Mesenchymal stem cell (in vitro differentiated cells and primary cell): ENCODE measurements at regions not wholly inside any gene's neighbourhood (a gene's known extent, or its start where the extent isn't known, plus 50 kb on each side); places are given as distances from the start of the nearest gene placed in this dataset.

Source experiments
- DNase-seq: peaks from one replicate; pipeline ENCODE4 v3.0.0-alpha.2; 2013
- H2AFZ ChIP-seq: one replicate; pipeline ENCODE4 v1.6.1; 2013; ENCODE audit warnings: low read depth, mild to moderate bottlenecking, control low read depth, inconsistent platforms, low read length, moderate library complexity
- H2AK5ac ChIP-seq: 2 replicates; pipeline ENCODE4 v1.6.1; 2013; ENCODE audit warnings: low read length, moderate library complexity, mild to moderate bottlenecking, inconsistent platforms; ENCODE audit not compliant: severe bottlenecking
- H2BK120ac ChIP-seq: one replicate; pipeline ENCODE4 v1.6.1; 2013; ENCODE audit warnings: low read depth, mild to moderate bottlenecking, inconsistent platforms, low read length, moderate library complexity
- H2BK12ac ChIP-seq, 2 experiments: one replicate each; pipeline ENCODE4 v1.6.1; 2013; ENCODE audit warnings: inconsistent platforms in 2 of 2, low read length in 2 of 2, mild to moderate bottlenecking in 2 of 2, moderate library complexity in 2 of 2, control low read depth in 1 of 2
- H2BK15ac ChIP-seq: one replicate; pipeline ENCODE4 v1.6.1; 2013; ENCODE audit warnings: mild to moderate bottlenecking, low read depth, inconsistent platforms; ENCODE audit not compliant: poor library complexity, severe bottlenecking
- H2BK5ac ChIP-seq: 2 replicates; pipeline ENCODE4 v1.6.1; 2013; ENCODE audit warnings: low read depth, mild to moderate bottlenecking, low read length, control low read depth, inconsistent platforms; ENCODE audit not compliant: poor library complexity, severe bottlenecking
- H3K14ac ChIP-seq, 2 experiments: one replicate each; pipeline ENCODE4 v1.6.1; 2013; ENCODE audit warnings: inconsistent platforms in 2 of 2, low read length in 2 of 2, control low read depth in 1 of 2, mild to moderate bottlenecking in 1 of 2, moderate library complexity in 1 of 2
- H3K18ac ChIP-seq, 2 experiments: one replicate each; pipeline ENCODE4 v1.6.1; 2013; ENCODE audit warnings: inconsistent platforms in 2 of 2, low read length in 2 of 2, control low read depth in 1 of 2, low read depth in 1 of 2, mild to moderate bottlenecking in 1 of 2
- H3K23ac ChIP-seq, 2 experiments: one replicate each; pipeline ENCODE4 v1.6.1; 2013; ENCODE audit warnings: inconsistent platforms in 2 of 2, low read length in 2 of 2, mild to moderate bottlenecking in 2 of 2, moderate library complexity in 2 of 2, control low read depth in 1 of 2
- H3K27ac ChIP-seq: 2 replicates; pipeline ENCODE4 v1.5.1; 2013; ENCODE audit warnings: mild to moderate bottlenecking, moderate library complexity, low read length, control low read depth, inconsistent platforms; ENCODE audit not compliant: poor library complexity, severe bottlenecking
- H3K27me3 ChIP-seq, 2 experiments: 2 replicates each; pipeline versions ENCODE4 v1.6.1 to v1.7.0; 2013; ENCODE audit warnings: low read length in 2 of 2, mild to moderate bottlenecking in 2 of 2, moderate library complexity in 2 of 2, control low read depth in 1 of 2, inconsistent platforms in 1 of 2; ENCODE audit not compliant: control insufficient read depth in 1 of 2, insufficient read depth in 1 of 2
- H3K36me3 ChIP-seq, 2 experiments: 2 replicates each; pipeline versions ENCODE4 v1.6.1 to v1.7.0; 2013; ENCODE audit warnings: low read length in 2 of 2, control low read depth in 1 of 2, inconsistent platforms in 1 of 2, low read depth in 1 of 2, mild to moderate bottlenecking in 1 of 2; ENCODE audit not compliant: insufficient read depth in 2 of 2, control insufficient read depth in 1 of 2
- H3K4ac ChIP-seq, 2 experiments: one replicate each; pipeline ENCODE4 v1.6.1; 2013; ENCODE audit warnings: inconsistent platforms in 2 of 2, low read length in 2 of 2, mild to moderate bottlenecking in 2 of 2, moderate library complexity in 2 of 2, control low read depth in 1 of 2, low read depth in 1 of 2
- H3K4me1 ChIP-seq: 2 replicates; pipeline ENCODE4 v1.6.1; 2013; ENCODE audit warnings: low read depth, low read length, control low read depth; ENCODE audit not compliant: control insufficient read depth, insufficient read depth
- H3K4me2 ChIP-seq: 2 replicates; pipeline ENCODE4 v1.6.1; 2013; ENCODE audit warnings: low read length, mild to moderate bottlenecking, inconsistent platforms; ENCODE audit not compliant: poor library complexity, severe bottlenecking
- H3K4me3 ChIP-seq, 2 experiments: 2 replicates each; pipeline versions ENCODE4 v1.5.1 to v1.7.0; 2013; ENCODE audit warnings: low read length in 2 of 2, mild to moderate bottlenecking in 2 of 2, control low read depth in 1 of 2, low read depth in 1 of 2; ENCODE audit not compliant: insufficient read depth in 1 of 2
- H3K79me1 ChIP-seq: replicated peaks from 2 replicates; pipeline ENCODE4 v1.6.1; 2013; ENCODE audit warnings: mild to moderate bottlenecking, control low read depth, low read length, inconsistent platforms; ENCODE audit not compliant: poor library complexity, severe bottlenecking
- H3K9ac ChIP-seq: 2 replicates; pipeline ENCODE4 v1.7.0; 2013; ENCODE audit warnings: mild to moderate bottlenecking, low read length, moderate library complexity
- H3K9me3 ChIP-seq: 2 replicates; pipeline ENCODE4 v1.7.0; 2013; ENCODE audit warnings: mild to moderate bottlenecking, low read length; ENCODE audit not compliant: control insufficient read depth
- H4K8ac ChIP-seq: one replicate; pipeline ENCODE4 v1.6.1; 2013; ENCODE audit warnings: inconsistent platforms, mild to moderate bottlenecking, low read length, moderate library complexity
- H4K91ac ChIP-seq: one replicate; pipeline ENCODE4 v1.6.1; 2013; ENCODE audit warnings: mild to moderate bottlenecking, low read length, inconsistent platforms
- WGBS: methylation state at CpG from one replicate; pipeline ENCODE4 v1.1.7; 2013; ENCODE audit warnings: mixed read lengths; 5-methylcytosine and 5-hydroxymethylcytosine counted together

GRCh38 chr5:89575319-89575718 lies 692.3 kb upstream of the MEF2C start:
- Histone ChIP-seq H4K8ac (no peak overlapping the region), H3K14ac (no peak overlapping the region), H3K18ac (no peak overlapping the region)

GRCh38 chr5:89573345-89573744 lies 690.4 kb upstream of the MEF2C start:
- H3K4me1 ChIP-seq = peaks cover 2% of the 10 kb centered on the region
- no peak overlapping the region for H2BK5ac ChIP-seq
- no peak overlapping the region for H3K14ac ChIP-seq
- no peaks in the 10 kb centered on the region for H3K9me3 ChIP-seq
- H2BK120ac ChIP-seq = no peak overlapping the region
- H4K91ac ChIP-seq = no peak overlapping the region
- H3K4me3 ChIP-seq = no peak overlapping the region
- peak; percentile 29 for DNase-seq
- no peak overlapping the region for H3K9ac ChIP-seq
- H3K36me3 ChIP-seq = no peaks in the 10 kb centered on the region
- no peak overlapping the region for H3K27ac ChIP-seq
- no peak overlapping the region for H3K18ac ChIP-seq
- H2AFZ ChIP-seq = no peak overlapping the region
- no peaks in the 10 kb centered on the region for H3K79me1 ChIP-seq
- 73% methylated on average over 2 of the region's 4 CpGs for WGBS
- no peak overlapping the region for H4K8ac ChIP-seq
- no peak overlapping the region for H3K4me2 ChIP-seq
- H2BK15ac ChIP-seq = no peak overlapping the region
- H3K4ac ChIP-seq = no peak overlapping the region
- H2BK12ac ChIP-seq = no peak overlapping the region
- no peak overlapping the region for H3K23ac ChIP-seq
- H2AK5ac ChIP-seq = no peak overlapping the region
- H3K27me3 ChIP-seq = no peaks in the 10 kb centered on the region

More at GRCh38 chr5:89575319-89575718, 692.3 kb upstream of the MEF2C start:
- Histone ChIP-seq H4K91ac (no peak overlapping the region), H3K9ac (no peak overlapping the region), H2BK15ac (no peak overlapping the region), H3K36me3 (no peaks in the 10 kb centered on the region), H2AK5ac (no peak overlapping the region), H3K4me3 (no peak overlapping the region), H3K4me1 (no peaks in the 10 kb centered on the region), H3K79me1 (no peaks in the 10 kb centered on the region), H2AFZ (no peak overlapping the region), H3K27me3 (no peaks in the 10 kb centered on the region), H3K4ac (no peak overlapping the region), H2BK5ac (no peak overlapping the region), H3K9me3 (no peaks in the 10 kb centered on the region), H3K4me2 (no peak overlapping the region), H3K23ac (no peak overlapping the region), H2BK120ac (no peak overlapping the region), H3K27ac (no peak overlapping the region), H2BK12ac (no peak overlapping the region)
- no peak for DNase-seq

- Histone ChIP-seq H4K91ac (no peak overlapping the region), H2AFZ (peak overlapping the region; percentile 23), H4K8ac (no peak overlapping the region), H3K4me1 (peaks cover 2% of the 10 kb centered on the region), H2BK5ac (no peak overlapping the region), H2BK15ac (no peak overlapping the region), H2AK5ac (no peak overlapping the region), H3K9me3 (no peaks in the 10 kb centered on the region), H3K79me1 (no peaks in the 10 kb centered on the region), H3K23ac (no peak overlapping the region), H3K4ac (no peak overlapping the region), H3K4me3 (no peak overlapping the region), H3K18ac (no peak overlapping the region), H3K36me3 (no peaks in the 10 kb centered on the region), H3K27me3 (no peaks in the 10 kb centered on the region), H3K4me2 (no peak overlapping the region), H3K9ac (no peak overlapping the region), H3K14ac (no peak overlapping the region), H2BK120ac (no peak overlapping the region), H2BK12ac (no peak overlapping the region), H3K27ac (no peak overlapping the region)
- WGBS = 0% methylated on average over 2 of the region's 2 CpGs
- peak; percentile 89 for DNase-seq
Observed at GRCh38 chr5:89572696-89573095, 689.7 kb upstream of the MEF2C start.

- no peak overlapping the region for H3K23ac ChIP-seq
- WGBS = no CpG with 5 or more reads among the region's 2 CpGs
Observed at GRCh38 chr5:89570557-89570956, 687.6 kb upstream of the MEF2C start.

More at GRCh38 chr5:89570557-89570956, 687.6 kb upstream of the MEF2C start:
- H3K9me3 ChIP-seq = no peaks in the 10 kb centered on the region
- no peak overlapping the region for H2BK120ac ChIP-seq
- H3K36me3 ChIP-seq = no peaks in the 10 kb centered on the region
- peaks cover 2% of the 10 kb centered on the region for H3K4me1 ChIP-seq
- H2AK5ac ChIP-seq = no peak overlapping the region
- H3K27ac ChIP-seq = no peak overlapping the region
- H4K91ac ChIP-seq = no peak overlapping the region
- no peak overlapping the region for H4K8ac ChIP-seq
- no peak overlapping the region for H3K4me2 ChIP-seq
- no peak overlapping the region for H3K9ac ChIP-seq
- no peak overlapping the region for H3K14ac ChIP-seq
- no peak overlapping the region for H2BK15ac ChIP-seq
- no peaks in the 10 kb centered on the region for H3K27me3 ChIP-seq
- H2AFZ ChIP-seq = no peak overlapping the region
- no peak overlapping the region for H3K4ac ChIP-seq
- no peak overlapping the region for H2BK5ac ChIP-seq
- H2BK12ac ChIP-seq = no peak overlapping the region
- H3K79me1 ChIP-seq = no peaks in the 10 kb centered on the region
- H3K4me3 ChIP-seq = no peak overlapping the region
- H3K18ac ChIP-seq = no peak overlapping the region
- no peak for DNase-seq
